ENCODE measurements at regions not wholly inside any gene's neighbourhood (a gene's known extent, or its start where the extent isn't known, plus 50 kb on each side); places are given as distances from the start of the nearest gene placed in this dataset.

- BruUV-seq (replicated peaks) = no TSS peak
- Histone ChIP-seq H3K27ac (ENCODE audit: low read depth, low read length, poor library complexity, severe bottlenecking) (no peak overlapping the region), H3K36me3 (ENCODE audit: insufficient read depth, low read length, poor library complexity, severe bottlenecking) (no peaks in the 10 kb centered on the region), H3K4me3 (ENCODE audit: low read depth, low read length, poor library complexity, severe bottlenecking) (no peak overlapping the region), H3K9me3 (ENCODE audit: low read depth, low read length, poor library complexity, severe bottlenecking) (no peaks in the 10 kb centered on the region), H3K4me1 (ENCODE audit: insufficient read depth, low read length, poor library complexity, severe bottlenecking) (no peaks in the 10 kb centered on the region), H3K27me3 (replicated peaks; ENCODE audit: insufficient read depth, low read depth, low read length, poor library complexity) (no peaks in the 10 kb centered on the region)
- POLR2A ChIA-PET (ENCODE audit: low non-redundant PET) = no interaction called here
- no peak for TF ChIP-seq CTCF (conservative IDR thresholded peaks at IDR 0.05; ENCODE audit: low read depth, low read length)
- TF ChIP-seq EZH2 (IDR thresholded peaks at IDR 0.05; ENCODE audit: borderline replicate concordance, low read depth, low read length, poor library complexity, severe bottlenecking) = no peak
- DNase-seq (ENCODE audit: low spot score) = no peak
- intact Hi-C loops (cut with micrococcal nuclease; ENCODE audit: unreplicated experiment) = no loop called here
- CTCF ChIA-PET = no interaction called here
Measured at GRCh38 chr6:9057937-9058336, 622.6 kb upstream of the SLC35B3 start.

GRCh38 chr6:9056556-9056955, 621.2 kb upstream of the SLC35B3 start:
- no peak for DNase-seq (ENCODE audit: low spot score)
- TF ChIP-seq CTCF (conservative IDR thresholded peaks at IDR 0.05; ENCODE audit: low read depth, low read length) (no peak), EZH2 (IDR thresholded peaks at IDR 0.05; ENCODE audit: borderline replicate concordance, low read depth, low read length, poor library complexity, severe bottlenecking) (no peak)
- H3K4me1 ChIP-seq (ENCODE audit: insufficient read depth, low read length, poor library complexity, severe bottlenecking) = no peaks in the 10 kb centered on the region
- no peak overlapping the region for H3K27ac ChIP-seq (ENCODE audit: low read depth, low read length, poor library complexity, severe bottlenecking)
- no peaks in the 10 kb centered on the region for H3K9me3 ChIP-seq (ENCODE audit: low read depth, low read length, poor library complexity, severe bottlenecking)
- H3K4me3 ChIP-seq (ENCODE audit: low read depth, low read length, poor library complexity, severe bottlenecking) = no peak overlapping the region
- H3K36me3 ChIP-seq (ENCODE audit: insufficient read depth, low read length, poor library complexity, severe bottlenecking) = no peaks in the 10 kb centered on the region
- no TSS peak for BruUV-seq (replicated peaks)
- no peaks in the 10 kb centered on the region for H3K27me3 ChIP-seq (replicated peaks; ENCODE audit: insufficient read depth, low read depth, low read length, poor library complexity)
- intact Hi-C loops (cut with micrococcal nuclease; ENCODE audit: unreplicated experiment) = no loop called here
- POLR2A ChIA-PET (ENCODE audit: low non-redundant PET) = no interaction called here
- CTCF ChIA-PET = no interaction called here

- Histone ChIP-seq H3K9me3 (ENCODE audit: low read depth, low read length, poor library complexity, severe bottlenecking) (no peaks in the 10 kb centered on the region), H3K36me3 (ENCODE audit: insufficient read depth, low read length, poor library complexity, severe bottlenecking) (no peaks in the 10 kb centered on the region), H3K27me3 (replicated peaks; ENCODE audit: insufficient read depth, low read depth, low read length, poor library complexity) (no peaks in the 10 kb centered on the region), H3K27ac (ENCODE audit: low read depth, low read length, poor library complexity, severe bottlenecking) (peak overlapping the region; percentile 13), H3K4me3 (ENCODE audit: low read depth, low read length, poor library complexity, severe bottlenecking) (no peak overlapping the region), H3K4me1 (ENCODE audit: insufficient read depth, low read length, poor library complexity, severe bottlenecking) (peaks cover 12% of the 10 kb centered on the region)
- no TSS peak for BruUV-seq (replicated peaks)
- no peak for TF ChIP-seq EZH2 (IDR thresholded peaks at IDR 0.05; ENCODE audit: borderline replicate concordance, low read depth, low read length, poor library complexity, severe bottlenecking)
- no peak for TF ChIP-seq CTCF (conservative IDR thresholded peaks at IDR 0.05; ENCODE audit: low read depth, low read length)
- intact Hi-C loops (cut with micrococcal nuclease; ENCODE audit: unreplicated experiment) = no loop called here
- POLR2A ChIA-PET (ENCODE audit: low non-redundant PET) = no interaction called here
- DNase-seq (ENCODE audit: low spot score) = peak; percentile 63
- CTCF ChIA-PET = no interaction called here
Measured at GRCh38 chr6:9044426-9044825, 609.1 kb upstream of the SLC35B3 start.

Data from A673 (cell line).